ENCODE measurements at regions not wholly inside any gene's neighbourhood (a gene's known extent, or its start where the extent isn't known, plus 50 kb on each side); places are given as distances from the start of the nearest gene placed in this dataset.
"Not testable (repeated sequence)": the region's sequence is repeated elsewhere in the genome, so short reads cannot be mapped to it uniquely, and the experiment has no call there.

- H3K36me3 ChIP-seq (ENCODE audit: insufficient read depth, low read length): no peaks in the 10 kb centered on the region
Measured at GRCh38 chr2:136715146-136715545, 50.2 kb upstream of the THSD7B start.

GRCh38 chr2:136714452-136714951 lies 50.8 kb upstream of the THSD7B start:
- Histone ChIP-seq H3K36me3 (ENCODE audit: insufficient read depth, low read length) (no peaks in the 10 kb centered on the region), H3K4me3 (ENCODE audit: low read length) (no peak overlapping the region), H3K9me3 (ENCODE audit: insufficient read depth, low read depth, low read length) (no peaks in the 10 kb centered on the region), H3K4me1 (ENCODE audit: insufficient read depth, low read length) (no peaks in the 10 kb centered on the region), H3K9ac (ENCODE audit: low read depth, low read length) (no peak overlapping the region), H3K27ac (ENCODE audit: low read depth, low read length) (no peak overlapping the region), H3K27me3 (ENCODE audit: insufficient read depth, low read length) (no peaks in the 10 kb centered on the region)
- WGBS: 73% methylated on average over 1 of the region's 2 CpGs

More at GRCh38 chr2:136715146-136715545, 50.2 kb upstream of the THSD7B start:
- no peaks in the 10 kb centered on the region for H3K4me1 ChIP-seq (ENCODE audit: insufficient read depth, low read length)
- 100% methylated on average over 1 of the region's 1 CpG for WGBS
- no peaks in the 10 kb centered on the region for H3K9me3 ChIP-seq (ENCODE audit: insufficient read depth, low read depth, low read length)
- no peaks in the 10 kb centered on the region for H3K27me3 ChIP-seq (ENCODE audit: insufficient read depth, low read length)
- no peak overlapping the region for H3K4me3 ChIP-seq (ENCODE audit: low read length)
- no peak overlapping the region for H3K9ac ChIP-seq (ENCODE audit: low read depth, low read length)
- no peak overlapping the region for H3K27ac ChIP-seq (ENCODE audit: low read depth, low read length)

DNA sequence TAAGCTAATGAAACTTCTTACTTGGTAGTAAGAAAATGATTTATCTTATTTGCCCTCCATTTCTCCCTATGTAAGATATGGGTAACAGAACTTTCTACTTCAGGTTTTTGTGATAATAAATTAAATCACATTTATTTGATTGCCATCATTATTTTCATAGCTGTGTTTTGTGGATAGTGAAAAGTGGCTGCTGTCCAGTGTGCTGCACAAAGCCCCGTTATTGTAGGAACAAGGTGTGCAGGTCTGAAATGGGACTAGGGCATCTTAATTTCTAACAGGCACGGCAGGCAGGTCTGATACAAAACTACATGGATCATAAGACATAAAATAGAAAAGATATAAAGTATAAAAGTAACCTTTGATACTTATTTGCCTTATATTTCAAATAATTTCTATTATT lies 51.6 kb upstream of the THSD7B start:
- no peak overlapping the region for H3K27ac ChIP-seq (ENCODE audit: low read depth, low read length)
- no peaks in the 10 kb centered on the region for H3K36me3 ChIP-seq (ENCODE audit: insufficient read depth, low read length)
- H3K4me1 ChIP-seq (ENCODE audit: insufficient read depth, low read length): no peaks in the 10 kb centered on the region
- no peak overlapping the region for H3K9ac ChIP-seq (ENCODE audit: low read depth, low read length)
- H3K9me3 ChIP-seq (ENCODE audit: insufficient read depth, low read depth, low read length): no peaks in the 10 kb centered on the region
- no peak overlapping the region for H3K4me3 ChIP-seq (ENCODE audit: low read length)
- 93% methylated on average over 2 of the region's 2 CpGs for WGBS
- no peaks in the 10 kb centered on the region for H3K27me3 ChIP-seq (ENCODE audit: insufficient read depth, low read length)

DNA sequence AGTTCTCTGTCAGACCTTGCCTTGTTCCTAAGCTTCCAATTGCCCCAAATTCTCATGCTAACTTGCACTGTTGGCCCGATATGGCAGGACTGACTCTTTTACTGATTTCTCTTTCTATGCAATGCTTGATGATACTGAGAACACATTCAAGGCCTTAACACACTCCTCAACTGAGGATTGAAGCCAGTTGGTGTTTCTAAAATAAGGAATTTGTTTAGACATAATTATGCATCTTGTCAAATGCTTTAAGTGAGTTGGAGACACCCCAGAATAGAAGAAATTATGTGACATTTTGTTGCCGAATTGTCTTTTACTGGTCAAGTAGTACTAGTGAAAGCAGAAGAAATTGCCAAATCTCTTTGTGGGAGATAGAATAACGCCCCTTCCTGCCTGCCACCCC lies 60.0 kb upstream of the THSD7B start:
- no peaks in the 10 kb centered on the region for H3K9me3 ChIP-seq (ENCODE audit: insufficient read depth, low read depth, low read length)
- H3K36me3 ChIP-seq (ENCODE audit: insufficient read depth, low read length): no peaks in the 10 kb centered on the region
- 90% methylated on average over 3 of the region's 3 CpGs for WGBS
- no peaks in the 10 kb centered on the region for H3K27me3 ChIP-seq (ENCODE audit: insufficient read depth, low read length)
- H3K4me3 ChIP-seq (ENCODE audit: low read length): no peak overlapping the region
- H3K9ac ChIP-seq (ENCODE audit: low read depth, low read length): no peak overlapping the region
- no peaks in the 10 kb centered on the region for H3K4me1 ChIP-seq (ENCODE audit: insufficient read depth, low read length)
- no peak overlapping the region for H3K27ac ChIP-seq (ENCODE audit: low read depth, low read length)

GRCh38 chr2:136703214-136703613 lies 62.1 kb upstream of the THSD7B start:
- H3K36me3 ChIP-seq (ENCODE audit: insufficient read depth, low read length): no peaks in the 10 kb centered on the region
- no peak overlapping the region for H3K27ac ChIP-seq (ENCODE audit: low read depth, low read length)
- H3K9ac ChIP-seq (ENCODE audit: low read depth, low read length): no peak overlapping the region
- WGBS: 100% methylated on average over 1 of the region's 2 CpGs
- H3K4me1 ChIP-seq (ENCODE audit: insufficient read depth, low read length): 0 out of 2 replicates have a peak, but pooled peaks cover under 1% of the 10 kb centered on the region
- no peaks in the 10 kb centered on the region for H3K27me3 ChIP-seq (ENCODE audit: insufficient read depth, low read length)
- 0 out of 2 replicates have a peak, but pooled peaks cover 7% of the 10 kb centered on the region for H3K9me3 ChIP-seq (ENCODE audit: insufficient read depth, low read depth, low read length)
- no peak overlapping the region for H3K4me3 ChIP-seq (ENCODE audit: low read length)

DNA sequence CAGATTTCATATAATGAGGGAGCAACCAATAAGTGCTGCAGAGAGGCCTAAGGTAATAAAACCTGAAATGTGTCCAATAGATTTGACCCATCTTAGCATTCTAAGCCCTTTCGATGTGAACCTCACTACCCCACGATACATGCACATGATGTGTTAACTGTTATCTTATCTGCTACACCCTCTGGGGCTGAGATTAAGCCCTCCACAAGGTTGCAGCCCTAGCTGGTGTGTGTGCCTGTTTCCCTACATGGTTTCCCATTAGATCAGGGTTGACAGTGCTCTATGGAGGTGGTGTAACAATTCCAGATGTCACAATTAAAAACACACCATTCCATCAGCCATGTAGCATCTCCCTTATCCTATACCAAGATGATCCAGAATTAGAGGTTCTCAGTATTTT lies 68.9 kb upstream of the THSD7B start:
- Histone ChIP-seq H3K4me1 (ENCODE audit: insufficient read depth, low read length) (peaks cover 8% of the 10 kb centered on the region; the same call in 1 of the 2 replicates), H3K9ac (ENCODE audit: low read depth, low read length) (no peak overlapping the region), H3K9me3 (ENCODE audit: insufficient read depth, low read depth, low read length) (0 out of 2 replicates have a peak, but pooled peaks cover 7% of the 10 kb centered on the region), H3K36me3 (ENCODE audit: insufficient read depth, low read length) (no peaks in the 10 kb centered on the region), H3K27me3 (ENCODE audit: insufficient read depth, low read length) (no peaks in the 10 kb centered on the region), H3K27ac (ENCODE audit: low read depth, low read length) (no peak overlapping the region), H3K4me3 (ENCODE audit: low read length) (no peak overlapping the region)
- WGBS: 90% methylated on average over 2 of the region's 2 CpGs

DNA sequence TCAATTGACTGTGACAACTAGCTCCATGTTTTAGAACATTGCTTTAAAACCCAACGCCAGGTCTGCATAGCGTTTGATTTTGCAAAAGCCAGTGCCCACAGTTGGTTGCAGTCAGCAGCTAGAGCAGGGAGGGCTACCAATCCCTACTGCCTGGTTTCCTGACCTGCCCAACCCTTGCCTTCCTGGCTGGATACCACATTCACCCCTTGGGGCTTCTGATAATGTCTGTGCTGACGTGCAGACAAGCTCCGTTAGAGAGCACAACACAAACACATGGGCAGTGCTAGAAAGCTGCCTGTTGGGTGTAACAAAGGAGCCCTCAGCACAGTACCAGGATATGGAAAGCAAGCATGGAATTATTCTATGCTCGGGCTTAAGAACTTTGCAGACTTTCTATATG lies 71.4 kb upstream of the THSD7B start:
- Histone ChIP-seq H3K9me3 (ENCODE audit: insufficient read depth, low read depth, low read length) (0 out of 2 replicates have a peak, but pooled peaks cover 3% of the 10 kb centered on the region), H3K27ac (ENCODE audit: low read depth, low read length) (no peak overlapping the region), H3K27me3 (ENCODE audit: insufficient read depth, low read length) (no peaks in the 10 kb centered on the region), H3K9ac (ENCODE audit: low read depth, low read length) (no peak overlapping the region), H3K36me3 (ENCODE audit: insufficient read depth, low read length) (no peaks in the 10 kb centered on the region), H3K4me3 (ENCODE audit: low read length) (no peak overlapping the region), H3K4me1 (ENCODE audit: insufficient read depth, low read length) (peaks cover 8% of the 10 kb centered on the region; the same call in 1 of the 2 replicates)
- WGBS: 89% methylated on average over 5 of the region's 5 CpGs

GRCh38 chr2:136680079-136680478 lies 85.3 kb upstream of the THSD7B start:
- WGBS: 78% methylated on average over 1 of the region's 1 CpG
- H3K4me3 ChIP-seq (ENCODE audit: low read length); H3K27ac ChIP-seq (ENCODE audit: low read depth, low read length); H3K9ac ChIP-seq (ENCODE audit: low read depth, low read length); H3K36me3 ChIP-seq (ENCODE audit: insufficient read depth, low read length); H3K27me3 ChIP-seq (ENCODE audit: insufficient read depth, low read length); H3K4me1 ChIP-seq (ENCODE audit: insufficient read depth, low read length); H3K9me3 ChIP-seq (ENCODE audit: insufficient read depth, low read depth, low read length): not testable (repeated sequence)

DNA sequence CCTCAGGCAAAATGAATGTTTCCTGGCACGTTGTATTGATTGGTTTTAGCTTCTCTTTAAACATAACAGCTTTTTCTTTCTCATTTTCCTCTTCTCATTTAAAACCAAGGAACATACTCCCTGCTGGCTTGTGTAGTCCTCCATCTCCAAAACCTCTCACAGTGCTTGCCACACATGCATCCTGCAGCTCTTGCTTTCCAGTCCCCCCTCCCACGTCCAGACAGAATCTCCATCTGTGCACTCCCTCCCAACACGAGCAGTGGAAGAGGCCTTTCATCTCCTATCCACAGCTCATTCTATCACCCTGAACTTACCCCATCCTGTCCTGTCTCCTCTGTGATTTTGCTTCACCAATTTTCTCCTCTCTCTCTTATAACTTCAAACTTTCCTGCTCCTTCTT lies 99.6 kb upstream of the THSD7B start:
- WGBS: 89% methylated on average over 3 of the region's 3 CpGs

DNA sequence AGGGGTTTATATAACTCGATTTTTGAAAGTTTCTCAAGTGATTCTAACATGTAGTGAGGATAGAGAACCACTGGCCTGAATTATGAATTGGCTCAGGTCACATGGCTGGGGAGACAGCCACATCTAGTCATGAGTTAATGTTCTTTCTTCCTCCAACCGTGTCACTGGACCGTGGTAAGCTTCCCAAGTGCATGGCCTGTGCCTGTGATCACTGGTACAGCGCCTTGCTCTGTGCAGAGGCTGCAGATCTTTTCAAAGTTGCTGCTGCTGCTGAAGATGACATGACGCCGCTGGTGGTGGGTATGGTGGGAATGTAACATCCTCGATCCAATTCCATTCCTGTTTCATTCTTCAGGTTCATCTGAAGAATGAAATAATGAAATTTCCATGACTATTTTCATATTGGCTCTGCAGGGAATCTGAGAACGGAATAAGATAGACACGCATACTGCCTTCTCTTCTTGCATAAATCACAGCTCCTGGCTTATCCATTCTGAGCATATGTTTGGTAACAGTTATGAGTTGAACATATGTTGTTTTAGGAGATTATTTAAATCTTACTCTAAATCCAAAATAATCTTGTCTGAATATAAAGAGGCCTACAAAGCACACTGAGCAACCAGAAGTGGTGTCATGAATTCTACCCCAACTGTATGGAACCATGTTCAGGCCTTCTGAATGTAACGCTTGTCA lies 100.5 kb upstream of the THSD7B start:
- H3K36me3 ChIP-seq (ENCODE audit: insufficient read depth, low read length): no peaks in the 10 kb centered on the region
- H3K9me3 ChIP-seq (ENCODE audit: insufficient read depth, low read depth, low read length): no peaks in the 10 kb centered on the region
- no peak overlapping the region for H3K9ac ChIP-seq (ENCODE audit: low read depth, low read length)
- H3K27me3 ChIP-seq (ENCODE audit: insufficient read depth, low read length): no peaks in the 10 kb centered on the region
- H3K4me1 ChIP-seq (ENCODE audit: insufficient read depth, low read length): no peaks in the 10 kb centered on the region
- 92% methylated on average over 10 of the region's 10 CpGs for WGBS
- no peak overlapping the region for H3K4me3 ChIP-seq (ENCODE audit: low read length)
- no peak overlapping the region for H3K27ac ChIP-seq (ENCODE audit: low read depth, low read length)

More for the DNA sequence above, 99.6 kb upstream of the THSD7B start:
- H3K4me3 ChIP-seq (ENCODE audit: low read length): no peak overlapping the region
- no peaks in the 10 kb centered on the region for H3K27me3 ChIP-seq (ENCODE audit: insufficient read depth, low read length)
- no peaks in the 10 kb centered on the region for H3K36me3 ChIP-seq (ENCODE audit: insufficient read depth, low read length)
- H3K9ac ChIP-seq (ENCODE audit: low read depth, low read length): no peak overlapping the region
- no peaks in the 10 kb centered on the region for H3K4me1 ChIP-seq (ENCODE audit: insufficient read depth, low read length)
- H3K27ac ChIP-seq (ENCODE audit: low read depth, low read length): no peak overlapping the region
- no peaks in the 10 kb centered on the region for H3K9me3 ChIP-seq (ENCODE audit: insufficient read depth, low read depth, low read length)

DNA sequence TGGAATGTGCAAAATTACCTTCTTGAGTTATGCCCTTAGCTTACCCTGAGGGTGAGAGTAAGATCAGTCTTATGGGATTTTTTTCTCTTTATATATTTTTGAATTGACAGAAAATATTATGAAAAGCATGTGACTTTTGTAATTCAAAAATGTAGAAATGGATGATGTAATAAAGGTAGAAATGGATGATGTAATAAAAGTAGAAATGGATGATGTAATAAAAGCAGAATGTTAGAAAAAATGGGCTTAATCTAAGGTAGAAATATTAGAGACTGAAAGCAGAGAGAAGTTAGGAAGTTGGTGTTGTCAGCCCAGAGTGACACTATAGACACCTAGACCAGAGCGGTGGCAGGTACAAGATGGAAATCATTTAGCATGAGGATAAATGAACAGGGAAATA lies 107.1 kb upstream of the THSD7B start:
- 0 out of 2 replicates have a peak, but pooled peaks cover 7% of the 10 kb centered on the region for H3K4me1 ChIP-seq (ENCODE audit: insufficient read depth, low read length)
- H3K9me3 ChIP-seq (ENCODE audit: insufficient read depth, low read depth, low read length): no peaks in the 10 kb centered on the region
- H3K9ac ChIP-seq (ENCODE audit: low read depth, low read length): no peak overlapping the region
- WGBS: 97% methylated on average over 1 of the region's 1 CpG
- no peaks in the 10 kb centered on the region for H3K27me3 ChIP-seq (ENCODE audit: insufficient read depth, low read length)
- H3K4me3 ChIP-seq (ENCODE audit: low read length): no peak overlapping the region
- H3K36me3 ChIP-seq (ENCODE audit: insufficient read depth, low read length): no peaks in the 10 kb centered on the region
- no peak overlapping the region for H3K27ac ChIP-seq (ENCODE audit: low read depth, low read length)
